ENCODE measurements at regions not wholly inside any gene's neighbourhood (a gene's known extent, or its start where the extent isn't known, plus 50 kb on each side); places are given as distances from the start of the nearest gene placed in this dataset.

- DNase-seq, result no peak
These were observed 679.7 kb upstream of the RAB6C start for GRCh38 chr2:129299756-129300155.

GRCh38 chr2:129300456-129300855, 679.0 kb upstream of the RAB6C start:
- DNase-seq, result no peak

GRCh38 chr2:129301431-129301913, 678.0 kb upstream of the RAB6C start:
- DNase-seq, result no peak

GRCh38 chr2:129302106-129302505, 677.4 kb upstream of the RAB6C start:
- no peak for DNase-seq

GRCh38 chr2:129302561-129303183, 676.8 kb upstream of the RAB6C start:
- no peak for DNase-seq

GRCh38 chr2:129314120-129314519, 665.3 kb upstream of the RAB6C start:
- no peak for DNase-seq

- no peak for DNase-seq
These were observed 660.7 kb upstream of the RAB6C start for GRCh38 chr2:129318581-129319421.

GRCh38 chr2:129319422-129319717, 660.1 kb upstream of the RAB6C start:
- no peak for DNase-seq

GRCh38 chr2:129320288-129320687, 659.2 kb upstream of the RAB6C start:
- DNase-seq, result no peak

- DNase-seq, result no peak
These were observed 655.1 kb upstream of the RAB6C start for GRCh38 chr2:129324349-129324748.

GRCh38 chr2:129325151-129325550, 654.3 kb upstream of the RAB6C start:
- DNase-seq, result no peak

GRCh38 chr2:129329574-129329973, 649.9 kb upstream of the RAB6C start:
- no peak for DNase-seq

- no peak for DNase-seq
These were observed 649.0 kb upstream of the RAB6C start for GRCh38 chr2:129330504-129330903.

GRCh38 chr2:129331638-129332037, 647.8 kb upstream of the RAB6C start:
- DNase-seq, result no peak

GRCh38 chr2:129334128-129334527, 645.3 kb upstream of the RAB6C start:
- DNase-seq, result no peak

- no peak for DNase-seq
These were observed 644.6 kb upstream of the RAB6C start for GRCh38 chr2:129334696-129335410.

- DNase-seq, result no peak
These were observed 643.2 kb upstream of the RAB6C start for GRCh38 chr2:129336276-129336675.

GRCh38 chr2:129337076-129337475, 642.4 kb upstream of the RAB6C start:
- no peak for DNase-seq

- no peak for DNase-seq
These were observed 633.9 kb upstream of the RAB6C start for GRCh38 chr2:129345540-129345939.

- DNase-seq, result no peak
These were observed 631.8 kb upstream of the RAB6C start for GRCh38 chr2:129347486-129348217.

- no peak for DNase-seq
These were observed 624.8 kb upstream of the RAB6C start for GRCh38 chr2:129354631-129355030.

- no peak for DNase-seq
These were observed 617.8 kb upstream of the RAB6C start for GRCh38 chr2:129361688-129362087.

GRCh38 chr2:129366263-129366662, 613.2 kb upstream of the RAB6C start:
- no peak for DNase-seq

All from AML-193 (cell line).